ENCODE measurements at regions not wholly inside any gene's neighbourhood (a gene's known extent, or its start where the extent isn't known, plus 50 kb on each side); places are given as distances from the start of the nearest gene placed in this dataset.

- TF ChIP-seq CTCF (IDR thresholded peaks at IDR 0.05) (no peak), POLR2A (IDR thresholded peaks at IDR 0.05) (no peak)
Observed at GRCh38 chr11:130808541-130808940, 107.7 kb downstream of the SNX19 start.
